OCI-LY7 (cell line): ENCODE measurements at regions not wholly inside any gene's neighbourhood (a gene's known extent, or its start where the extent isn't known, plus 50 kb on each side); places are given as distances from the start of the nearest gene placed in this dataset.

ENCODE experiments used
- CTCF ChIP-seq: fragments of 200-600 bp; sonication (generic); conservative IDR thresholded peaks from 2 replicates; pipeline ENCODE4 v1.5.1; 2014; ENCODE audit warnings: mild to moderate bottlenecking, antibody characterized with exemption, low read length, moderate library complexity, mixed read lengths
- EZH2phosphoT487 ChIP-seq: fragments of 200-600 bp; sonication (generic); IDR thresholded peaks from 2 replicates; pipeline ENCODE4 v1.6.1; 2018; ENCODE audit warnings: low read depth, borderline replicate concordance, mild to moderate bottlenecking, mixed run types, antibody characterized with exemption, low read length, moderate library complexity, mixed read lengths

GRCh38 chr12:25394025-25394424, 143.3 kb upstream of the KRAS start:
- TF ChIP-seq CTCF: no peak
- TF ChIP-seq EZH2phosphoT487: no peak
